GM12875 (cell line): ENCODE measurements at regions not wholly inside any gene's neighbourhood (a gene's known extent, or its start where the extent isn't known, plus 50 kb on each side); places are given as distances from the start of the nearest gene placed in this dataset.

ENCODE experiments used
- H3K4me3 ChIP-seq: one replicate; pipeline ENCODE4 v1.5.1; 2011; ENCODE audit warnings: low read depth, low read length, control low read depth
- TF ChIP-seq, protein P1 (sequence below): IDR thresholded peaks from 2 replicates; pipeline ENCODE4 v1.5.1; 2011; ENCODE audit warnings: low read depth, mild to moderate bottlenecking, control low read depth, inconsistent platforms, low read length, moderate library complexity, borderline replicate concordance; ENCODE audit not compliant: insufficient read depth

DNA sequence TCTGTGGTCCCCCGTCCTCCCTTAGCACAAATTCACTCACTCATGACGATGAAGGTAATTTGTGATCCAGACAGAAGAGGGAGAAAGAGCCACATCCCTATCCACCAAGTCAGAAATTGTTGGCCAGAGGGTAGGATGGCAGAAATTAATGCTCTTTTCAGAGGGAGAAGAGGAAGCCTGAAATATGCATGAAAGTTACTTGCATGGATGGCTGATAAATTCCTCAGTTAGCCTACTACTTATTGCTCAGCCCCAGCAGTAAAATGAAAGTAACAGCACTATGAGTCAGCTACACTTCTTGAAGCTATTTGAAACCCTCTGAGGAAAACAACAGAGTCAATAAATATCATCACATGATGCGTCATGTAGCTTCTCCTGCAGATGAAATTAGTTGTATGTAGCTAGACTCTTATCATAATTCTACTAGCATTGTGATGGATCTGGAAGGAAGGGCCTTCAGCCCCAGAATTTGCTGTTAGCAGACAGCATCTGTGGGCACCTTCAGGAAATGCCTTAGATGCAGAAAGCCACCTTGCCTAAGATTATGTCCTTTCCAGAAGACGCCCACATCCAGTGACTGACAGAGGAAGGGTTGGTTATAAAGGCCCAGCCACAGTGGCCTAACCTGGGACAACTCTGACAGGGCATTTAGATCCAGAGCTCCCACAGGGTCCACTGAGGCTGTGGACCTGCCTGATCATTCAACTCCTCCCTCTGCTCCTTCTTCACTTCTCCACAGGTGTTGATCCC, 81.2 kb upstream of the CCDC112 start:
- H3K4me3 ChIP-seq = no peak overlapping the region
- TF ChIP-seq, protein P1, sequence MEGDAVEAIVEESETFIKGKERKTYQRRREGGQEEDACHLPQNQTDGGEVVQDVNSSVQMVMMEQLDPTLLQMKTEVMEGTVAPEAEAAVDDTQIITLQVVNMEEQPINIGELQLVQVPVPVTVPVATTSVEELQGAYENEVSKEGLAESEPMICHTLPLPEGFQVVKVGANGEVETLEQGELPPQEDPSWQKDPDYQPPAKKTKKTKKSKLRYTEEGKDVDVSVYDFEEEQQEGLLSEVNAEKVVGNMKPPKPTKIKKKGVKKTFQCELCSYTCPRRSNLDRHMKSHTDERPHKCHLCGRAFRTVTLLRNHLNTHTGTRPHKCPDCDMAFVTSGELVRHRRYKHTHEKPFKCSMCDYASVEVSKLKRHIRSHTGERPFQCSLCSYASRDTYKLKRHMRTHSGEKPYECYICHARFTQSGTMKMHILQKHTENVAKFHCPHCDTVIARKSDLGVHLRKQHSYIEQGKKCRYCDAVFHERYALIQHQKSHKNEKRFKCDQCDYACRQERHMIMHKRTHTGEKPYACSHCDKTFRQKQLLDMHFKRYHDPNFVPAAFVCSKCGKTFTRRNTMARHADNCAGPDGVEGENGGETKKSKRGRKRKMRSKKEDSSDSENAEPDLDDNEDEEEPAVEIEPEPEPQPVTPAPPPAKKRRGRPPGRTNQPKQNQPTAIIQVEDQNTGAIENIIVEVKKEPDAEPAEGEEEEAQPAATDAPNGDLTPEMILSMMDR = no peak

DNA sequence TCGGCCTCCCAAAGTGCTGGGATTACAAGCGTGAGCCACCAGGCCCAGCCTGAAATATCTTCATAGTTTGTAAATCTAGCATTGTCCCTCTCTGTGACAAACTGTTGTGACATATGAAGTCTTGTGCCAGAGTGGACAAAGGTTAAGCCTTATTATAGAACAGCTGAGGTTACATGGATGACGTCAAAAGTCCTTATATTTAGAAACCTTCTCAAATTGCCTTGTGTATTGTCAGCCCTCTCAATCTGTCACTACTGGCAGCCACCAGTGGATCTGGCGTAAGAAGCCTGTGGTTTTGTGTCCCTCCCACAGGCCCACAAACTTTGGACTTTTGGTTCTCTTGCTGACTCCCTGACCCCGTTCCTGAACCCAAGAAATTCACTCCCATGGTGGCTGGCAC, 79.4 kb upstream of the CCDC112 start:
- H3K4me3 ChIP-seq = no peak overlapping the region
- TF ChIP-seq, protein P1 = no peak

DNA sequence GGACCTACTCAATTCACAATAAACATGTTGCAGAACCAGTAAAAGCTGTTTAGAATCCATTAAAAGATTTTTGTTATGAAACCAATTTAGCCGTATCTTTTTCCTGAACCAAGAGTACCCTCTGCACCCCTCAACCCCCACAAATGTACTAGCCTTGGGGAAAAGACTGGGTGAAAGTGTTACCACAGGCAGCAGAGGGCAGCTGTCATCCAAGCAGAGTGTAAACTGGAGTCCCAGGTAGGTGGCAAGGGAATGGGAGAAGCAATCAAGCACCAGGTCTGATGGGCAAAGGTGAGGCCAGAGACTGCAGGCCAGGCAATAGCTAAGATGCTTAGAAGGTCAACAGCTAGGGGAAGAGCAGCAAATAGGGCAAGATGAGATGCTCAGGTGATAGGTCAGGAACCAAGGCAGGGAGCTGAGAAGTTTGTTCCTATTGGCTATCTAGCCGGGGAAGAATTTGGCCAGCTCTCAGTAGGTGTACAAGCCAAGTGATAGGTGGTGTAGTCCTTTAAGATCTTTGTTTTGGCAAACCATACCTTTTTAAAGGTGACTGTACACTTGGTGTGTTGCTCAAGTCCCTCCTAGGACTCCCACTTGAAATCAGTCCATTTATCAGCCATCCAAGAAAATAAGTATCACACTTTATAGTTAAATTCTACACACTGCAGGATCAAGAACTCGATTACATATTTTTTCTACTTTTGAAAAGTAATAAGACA, 77.8 kb upstream of the CCDC112 start:
- TF ChIP-seq, protein P1 = no peak
- no peak overlapping the region for H3K4me3 ChIP-seq

DNA sequence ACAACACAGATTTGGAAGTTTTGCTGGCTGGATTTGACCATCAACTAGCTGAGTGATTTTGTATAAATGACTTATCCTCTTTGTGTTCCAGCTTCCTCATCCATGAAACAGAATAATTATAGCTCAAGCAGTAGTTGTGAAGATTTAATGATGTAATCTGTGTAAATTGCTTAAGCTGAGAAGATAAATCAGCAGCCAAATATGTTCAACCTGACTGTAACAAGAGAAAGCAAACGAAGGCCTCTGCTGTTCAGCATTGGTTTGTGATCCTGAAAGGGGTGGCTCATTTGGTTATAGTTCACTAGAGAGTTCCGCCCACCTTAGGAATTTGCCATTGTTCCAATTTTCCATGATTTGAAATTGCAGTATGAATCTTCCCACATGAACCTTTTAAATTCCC, 75.7 kb upstream of the CCDC112 start:
- TF ChIP-seq, protein P1 = no peak
- no peak overlapping the region for H3K4me3 ChIP-seq

DNA sequence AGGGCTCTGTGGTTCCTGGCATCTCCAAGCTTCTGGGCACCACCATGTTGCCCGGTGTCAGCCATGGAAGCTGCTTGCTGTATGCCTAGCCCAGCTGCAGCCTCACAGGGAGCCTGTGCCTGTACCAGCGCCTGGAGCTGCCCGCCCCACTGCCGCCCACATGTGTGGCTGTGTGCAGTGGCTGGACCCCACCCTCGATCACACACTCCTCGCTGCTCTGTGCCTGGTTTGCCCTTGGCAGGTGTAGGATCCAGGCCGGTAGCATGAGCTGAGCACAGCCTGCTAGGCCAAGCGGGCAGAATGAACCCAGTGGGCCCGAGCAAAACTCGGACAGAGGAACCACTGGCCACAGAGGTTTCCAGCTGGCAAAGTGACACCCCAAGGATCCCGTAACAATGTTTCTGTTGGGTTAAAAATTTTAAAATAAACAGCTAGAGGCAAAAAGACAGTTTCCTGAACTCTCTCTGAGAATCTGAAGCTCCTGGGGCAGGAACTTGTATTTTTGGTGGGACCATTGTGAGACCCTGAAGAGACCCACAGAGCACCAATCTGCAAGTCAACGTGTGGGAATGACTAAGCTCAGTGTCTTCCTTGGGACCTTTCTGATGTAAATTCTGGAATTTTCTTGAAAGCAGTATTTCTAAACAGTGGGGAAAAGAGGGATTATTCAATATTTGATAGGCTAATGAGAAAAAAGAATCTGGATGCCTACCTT, 73.1 kb upstream of the CCDC112 start:
- TF ChIP-seq, protein P1 = no peak

DNA sequence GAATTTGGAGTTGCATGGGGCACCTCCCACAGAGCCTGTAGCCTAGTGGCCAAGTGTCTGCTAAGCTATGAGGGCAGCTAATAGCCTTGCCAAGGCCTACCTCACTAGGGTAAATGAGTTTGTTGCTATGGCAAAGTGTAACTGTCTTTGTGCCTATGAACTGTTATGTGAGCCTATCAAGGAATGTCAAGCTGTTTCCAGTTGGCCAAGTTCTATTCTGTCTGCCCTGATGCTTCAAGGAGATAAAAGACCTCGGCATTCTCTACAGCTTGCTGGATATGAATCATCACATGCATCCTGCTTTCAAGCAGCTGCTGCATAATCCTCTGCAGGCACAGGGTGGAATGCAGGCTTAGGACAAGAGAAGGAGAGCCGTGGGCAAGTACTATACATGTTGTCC, 69.8 kb upstream of the CCDC112 start:
- H3K4me3 ChIP-seq = no peak overlapping the region
- TF ChIP-seq, protein P1 = no peak

More for the DNA sequence above, 73.1 kb upstream of the CCDC112 start:
- no peak overlapping the region for H3K4me3 ChIP-seq

DNA sequence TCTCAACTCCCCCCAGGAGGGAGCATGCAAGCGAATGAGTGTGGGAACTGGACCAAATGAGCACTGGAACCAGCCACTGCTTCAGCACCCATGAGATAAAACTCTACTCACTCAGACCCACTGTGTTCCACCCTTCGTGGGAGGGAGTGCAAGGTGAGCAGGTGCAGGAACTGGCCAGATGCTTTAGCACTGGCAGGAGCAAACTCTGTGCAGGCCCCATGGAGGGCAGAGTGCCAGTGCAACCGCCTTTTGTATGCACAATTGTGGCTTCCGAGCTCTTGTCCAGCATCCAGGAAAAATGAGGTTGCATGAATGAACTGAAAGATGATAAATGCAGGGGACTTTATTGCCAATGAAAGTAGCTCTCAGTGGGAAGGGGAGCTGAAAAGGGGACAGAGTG, 67.4 kb upstream of the CCDC112 start:
- TF ChIP-seq, protein P1 = no peak
- no peak overlapping the region for H3K4me3 ChIP-seq
